RWPE2 (cell line): ENCODE measurements at regions not wholly inside any gene's neighbourhood (a gene's known extent, or its start where the extent isn't known, plus 50 kb on each side); places are given as distances from the start of the nearest gene placed in this dataset.

ENCODE experiments used
- ATAC-seq: fragments of 200-7000 bp; cut with Tn5 transposase; 3 replicates; pipeline ENCODE4 v1.9.1; 2021; ENCODE audit warnings: low read depth
- DNase-seq: peaks from one replicate; pipeline ENCODE4 v3.0.0-alpha.2; 2020; ENCODE audit warnings: low spot score
- H3K27ac ChIP-seq: fragments of 450-650 bp; 2 replicates; pipeline ENCODE4 v1.5.1; 2017; ENCODE audit warnings: mild to moderate bottlenecking; ENCODE audit not compliant: poor library complexity, severe bottlenecking
- H3K27me3 ChIP-seq: fragments of 250-450 bp; sonication (Bioruptor Pico); 2 replicates; pipeline ENCODE4 v1.5.1; 2021; ENCODE audit warnings: mild to moderate bottlenecking, moderate library complexity; ENCODE audit not compliant: insufficient read depth, poor library complexity, severe bottlenecking
- H3K36me3 ChIP-seq: fragments of 250-450 bp; sonication (Bioruptor Pico); 2 replicates; pipeline ENCODE4 v1.5.1; 2020; ENCODE audit warnings: low read depth, mild to moderate bottlenecking, moderate library complexity
- H3K4me1 ChIP-seq: fragments of 250-450 bp; sonication (Bioruptor Pico); 2 replicates; pipeline ENCODE4 v1.5.1; 2021; ENCODE audit warnings: mild to moderate bottlenecking, moderate library complexity; ENCODE audit not compliant: insufficient read depth, poor library complexity, severe bottlenecking
- H3K4me3 ChIP-seq: fragments of 250-450 bp; sonication (Bioruptor Pico); 2 replicates; pipeline ENCODE4 v1.5.1; 2021; ENCODE audit warnings: mild to moderate bottlenecking, moderate library complexity; ENCODE audit not compliant: severe bottlenecking
- H3K9me3 ChIP-seq: fragments of 250-450 bp; sonication (Bioruptor Pico); 2 replicates; pipeline ENCODE4 v1.5.1; 2021; ENCODE audit warnings: mild to moderate bottlenecking, moderate library complexity; ENCODE audit not compliant: severe bottlenecking
- TF ChIP-seq, protein P1 (sequence below): fragments of 450-650 bp; IDR thresholded peaks from one replicate; pipeline ENCODE4 v1.5.1; 2017; ENCODE audit warnings: mild to moderate bottlenecking, moderate library complexity; ENCODE audit not compliant: poor library complexity, severe bottlenecking

DNA sequence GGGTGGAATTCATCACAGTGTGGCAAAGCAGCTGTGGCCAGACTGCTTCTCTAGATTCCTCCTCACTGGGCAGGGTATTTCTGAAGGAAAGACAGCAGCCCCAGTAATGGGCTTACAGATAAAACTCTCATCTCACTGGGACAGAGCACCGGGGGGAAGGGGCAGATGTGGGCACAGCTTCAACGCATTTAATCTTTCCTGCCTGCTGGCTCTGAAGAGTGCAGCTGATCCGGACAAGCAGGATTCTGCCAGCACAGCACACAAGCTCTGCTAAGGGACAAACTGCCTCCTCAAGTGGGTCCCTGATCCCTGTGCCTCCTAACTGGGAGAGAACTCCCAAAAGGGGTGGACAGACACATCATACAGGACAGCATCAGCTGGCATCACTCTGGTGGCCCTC is 779.9 kb upstream of the CNTNAP5 start:
- ATAC-seq, result no peak
- Histone ChIP-seq H3K36me3 (no peaks in the 10 kb centered on the region), H3K27ac (no peak overlapping the region), H3K27me3 (no peaks in the 10 kb centered on the region), H3K9me3 (no peaks in the 10 kb centered on the region), H3K4me1 (no peaks in the 10 kb centered on the region), H3K4me3 (no peak overlapping the region)
- TF ChIP-seq, protein P1, sequence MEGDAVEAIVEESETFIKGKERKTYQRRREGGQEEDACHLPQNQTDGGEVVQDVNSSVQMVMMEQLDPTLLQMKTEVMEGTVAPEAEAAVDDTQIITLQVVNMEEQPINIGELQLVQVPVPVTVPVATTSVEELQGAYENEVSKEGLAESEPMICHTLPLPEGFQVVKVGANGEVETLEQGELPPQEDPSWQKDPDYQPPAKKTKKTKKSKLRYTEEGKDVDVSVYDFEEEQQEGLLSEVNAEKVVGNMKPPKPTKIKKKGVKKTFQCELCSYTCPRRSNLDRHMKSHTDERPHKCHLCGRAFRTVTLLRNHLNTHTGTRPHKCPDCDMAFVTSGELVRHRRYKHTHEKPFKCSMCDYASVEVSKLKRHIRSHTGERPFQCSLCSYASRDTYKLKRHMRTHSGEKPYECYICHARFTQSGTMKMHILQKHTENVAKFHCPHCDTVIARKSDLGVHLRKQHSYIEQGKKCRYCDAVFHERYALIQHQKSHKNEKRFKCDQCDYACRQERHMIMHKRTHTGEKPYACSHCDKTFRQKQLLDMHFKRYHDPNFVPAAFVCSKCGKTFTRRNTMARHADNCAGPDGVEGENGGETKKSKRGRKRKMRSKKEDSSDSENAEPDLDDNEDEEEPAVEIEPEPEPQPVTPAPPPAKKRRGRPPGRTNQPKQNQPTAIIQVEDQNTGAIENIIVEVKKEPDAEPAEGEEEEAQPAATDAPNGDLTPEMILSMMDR, result no peak
- DNase-seq, result no peak

DNA sequence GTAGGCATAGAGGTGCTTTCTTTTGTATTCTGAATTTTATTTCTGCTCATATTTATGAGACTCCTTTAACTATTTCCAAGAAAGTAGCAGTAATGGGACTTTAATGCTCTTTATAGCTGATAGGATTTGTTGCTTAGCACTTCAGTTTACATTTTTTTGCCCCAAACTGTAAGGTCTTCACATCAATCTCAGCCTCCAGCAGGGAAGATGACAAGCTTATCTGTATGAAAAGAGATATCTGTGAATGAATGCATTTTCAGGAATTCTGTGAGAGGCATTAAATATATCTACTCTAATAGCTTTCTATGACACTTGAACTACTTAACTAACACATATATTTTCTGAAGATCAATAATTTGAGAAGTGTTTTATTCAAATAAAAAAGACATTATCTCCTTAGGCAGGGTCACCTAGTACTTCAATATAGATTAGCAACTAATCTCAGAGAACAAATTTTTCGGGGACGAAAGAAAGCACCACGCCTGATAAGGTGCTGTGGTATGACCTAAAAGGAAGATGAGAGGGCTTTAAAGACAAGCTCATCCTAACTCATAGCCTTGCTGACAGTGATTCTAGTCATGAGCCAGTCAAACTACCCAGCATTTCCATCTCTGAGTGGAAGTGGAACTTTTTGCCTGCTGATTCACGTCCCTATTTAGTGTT is 766.1 kb upstream of the CNTNAP5 start:
- Histone ChIP-seq H3K4me1 (no peaks in the 10 kb centered on the region), H3K27ac (no peak overlapping the region), H3K9me3 (no peaks in the 10 kb centered on the region), H3K36me3 (no peaks in the 10 kb centered on the region), H3K4me3 (no peak overlapping the region), H3K27me3 (no peaks in the 10 kb centered on the region)
- DNase-seq (no peak), ATAC-seq (no peak)
- TF ChIP-seq, protein P1, result no peak

DNA sequence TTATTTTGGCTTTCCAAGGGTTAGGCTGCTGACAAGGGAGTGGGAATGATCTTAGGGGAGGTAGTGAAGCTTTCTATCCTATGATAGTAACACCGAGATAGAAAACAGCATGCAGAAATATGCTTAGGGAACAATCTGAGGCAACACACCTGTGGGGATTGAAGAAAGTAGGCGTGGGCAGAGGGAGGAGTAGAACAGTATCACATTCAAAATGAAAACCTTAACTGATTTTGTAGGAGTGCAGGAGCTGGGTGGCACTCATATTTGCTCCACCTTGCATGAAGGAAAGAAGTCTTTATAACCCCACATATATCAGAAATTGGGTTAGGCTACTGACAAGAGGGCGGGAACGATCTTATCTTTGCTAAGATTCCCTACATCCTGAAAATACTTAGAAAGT is 762.2 kb upstream of the CNTNAP5 start:
- no peaks in the 10 kb centered on the region for H3K4me1 ChIP-seq
- no peak overlapping the region for H3K27ac ChIP-seq
- no peak for ATAC-seq
- H3K27me3 ChIP-seq, result no peaks in the 10 kb centered on the region
- no peaks in the 10 kb centered on the region for H3K36me3 ChIP-seq
- no peak overlapping the region for H3K4me3 ChIP-seq
- DNase-seq, result no peak
- TF ChIP-seq, protein P1, result no peak
- H3K9me3 ChIP-seq, result no peaks in the 10 kb centered on the region

GRCh38 chr2:123283431-123283830 is 741.7 kb upstream of the CNTNAP5 start:
- Histone ChIP-seq H3K4me1 (no peaks in the 10 kb centered on the region), H3K27ac (no peak overlapping the region), H3K9me3 (no peaks in the 10 kb centered on the region), H3K4me3 (no peak overlapping the region), H3K36me3 (no peaks in the 10 kb centered on the region), H3K27me3 (peaks cover 4% of the 10 kb centered on the region)
- TF ChIP-seq, protein P1, result no peak
- no peak for DNase-seq
- no peak for ATAC-seq

DNA sequence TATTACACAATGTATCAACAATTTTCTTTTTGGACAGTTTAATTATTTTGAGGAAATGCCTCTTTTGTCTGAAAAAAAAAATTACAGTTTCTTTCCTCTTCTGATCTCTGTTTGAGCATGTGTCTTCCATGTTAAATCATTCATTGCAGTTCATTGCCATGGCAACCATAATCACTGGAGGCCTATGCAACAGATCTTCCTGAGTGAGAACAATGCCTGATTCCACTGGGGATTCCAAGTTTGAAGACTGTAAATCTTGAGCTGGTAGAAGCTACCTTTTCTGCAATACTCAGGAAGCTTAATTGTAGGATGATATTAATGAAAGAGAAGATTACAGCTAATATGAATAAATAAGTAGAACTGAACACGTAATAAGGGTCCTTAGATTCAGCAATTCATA is 721.4 kb upstream of the CNTNAP5 start:
- Histone ChIP-seq H3K9me3 (no peaks in the 10 kb centered on the region), H3K36me3 (no peaks in the 10 kb centered on the region), H3K27ac (no peak overlapping the region), H3K4me3 (no peak overlapping the region), H3K4me1 (no peaks in the 10 kb centered on the region), H3K27me3 (no peaks in the 10 kb centered on the region)
- no peak for DNase-seq
- TF ChIP-seq, protein P1, result no peak
- no peak for ATAC-seq
